NCI-H1930 (cell line): ENCODE measurements at regions not wholly inside any gene's neighbourhood (a gene's known extent, or its start where the extent isn't known, plus 50 kb on each side); places are given as distances from the start of the nearest gene placed in this dataset.

Source experiments
- DNase-seq, 2 experiments: peaks; one replicate each; lab custom pipeline; 2025; lab: John Stamatoyannopoulos, UW

- no peak for DNase-seq
These were observed 125.2 kb upstream of the CCDC196 start for GRCh38 chr14:66361013-66361412.

DNA sequence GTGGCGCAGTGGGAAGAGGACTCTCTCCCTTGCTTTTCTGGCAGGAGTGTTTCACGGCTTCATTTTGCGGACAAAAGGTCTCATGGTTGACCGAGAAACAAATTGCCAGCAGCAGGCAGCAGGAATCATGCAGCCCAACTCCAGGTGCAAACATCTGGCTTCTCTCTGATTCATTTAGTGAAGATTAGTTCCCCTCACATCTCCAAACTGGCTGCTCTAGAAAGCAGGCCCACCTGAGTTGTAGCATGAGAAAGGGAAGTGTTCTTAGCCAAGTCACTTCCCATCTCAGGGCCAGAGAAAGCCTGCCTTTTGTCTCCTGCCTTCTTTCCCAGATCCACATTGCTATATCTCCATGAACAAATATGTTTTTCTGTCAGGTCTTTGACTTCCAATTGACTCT is 120.8 kb upstream of the CCDC196 start:
- no peak for DNase-seq

- no peak for DNase-seq
These were observed 116.9 kb upstream of the CCDC196 start for GRCh38 chr14:66369157-66369697.

- no peak for DNase-seq
These were observed 114.4 kb upstream of the CCDC196 start for GRCh38 chr14:66371776-66372175.

DNA sequence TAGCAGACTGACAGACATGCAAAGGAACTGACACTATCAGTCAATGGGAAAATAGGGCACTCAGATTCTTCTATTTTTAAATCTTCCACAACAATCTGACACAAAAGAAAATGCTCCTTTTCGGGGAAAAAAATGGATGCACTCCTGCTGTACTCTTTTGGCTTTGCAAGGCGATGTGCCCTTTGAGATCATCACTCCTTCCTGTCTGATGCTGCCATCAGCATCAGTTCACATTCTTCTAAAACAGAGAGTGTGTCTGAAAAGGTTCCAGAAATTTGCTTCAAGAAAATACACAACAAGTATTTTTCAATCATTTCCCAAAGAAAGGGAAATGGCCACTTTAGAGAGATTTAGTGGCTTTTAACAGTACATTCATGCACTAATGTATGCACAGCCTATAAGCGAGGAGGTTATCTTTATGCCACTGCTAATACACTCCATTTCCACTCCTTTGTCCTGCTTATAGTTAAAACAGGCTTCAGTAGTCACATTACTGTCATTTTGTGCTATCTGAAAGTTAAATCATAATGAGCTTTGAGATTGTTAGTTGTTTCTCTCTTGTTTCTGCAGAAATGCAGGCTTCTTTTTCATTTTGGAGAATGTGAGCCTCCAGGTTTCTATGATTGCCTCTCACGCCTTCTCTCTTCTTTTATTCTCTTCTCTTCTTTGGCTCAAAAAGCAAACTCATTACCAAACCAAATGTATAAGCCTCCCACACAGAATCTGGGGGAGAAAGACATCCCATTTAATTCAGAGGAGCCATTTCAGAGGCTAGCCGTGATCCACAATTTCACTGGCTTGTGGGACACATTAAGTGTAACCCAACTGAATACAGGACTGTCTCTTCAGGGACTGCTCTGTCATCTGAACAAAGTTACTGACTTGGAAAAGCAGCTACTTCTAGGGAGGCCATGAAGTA is 110.9 kb upstream of the CCDC196 start:
- DNase-seq, result no peak

DNA sequence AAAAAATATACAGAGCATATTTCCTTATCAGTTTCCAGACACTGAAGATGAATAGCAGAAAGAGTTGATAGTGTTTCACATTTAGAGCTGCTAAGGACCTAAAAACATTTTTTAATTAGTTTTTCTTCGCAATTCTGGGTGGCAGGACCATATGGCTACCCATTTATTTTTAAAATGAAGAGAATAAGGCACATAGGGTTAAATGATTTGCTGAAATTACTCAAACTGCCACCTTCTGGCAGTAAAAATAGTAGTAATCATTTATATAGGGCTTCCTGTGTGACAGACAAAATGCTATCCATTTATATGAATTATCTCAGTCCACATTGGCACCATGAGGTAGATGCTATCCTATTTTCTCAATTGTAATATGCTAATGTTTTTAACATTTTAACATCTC is 108.6 kb upstream of the CCDC196 start:
- no peak for DNase-seq

- DNase-seq, result no peak
These were observed 107.3 kb upstream of the CCDC196 start for GRCh38 chr14:66378712-66379505.

DNA sequence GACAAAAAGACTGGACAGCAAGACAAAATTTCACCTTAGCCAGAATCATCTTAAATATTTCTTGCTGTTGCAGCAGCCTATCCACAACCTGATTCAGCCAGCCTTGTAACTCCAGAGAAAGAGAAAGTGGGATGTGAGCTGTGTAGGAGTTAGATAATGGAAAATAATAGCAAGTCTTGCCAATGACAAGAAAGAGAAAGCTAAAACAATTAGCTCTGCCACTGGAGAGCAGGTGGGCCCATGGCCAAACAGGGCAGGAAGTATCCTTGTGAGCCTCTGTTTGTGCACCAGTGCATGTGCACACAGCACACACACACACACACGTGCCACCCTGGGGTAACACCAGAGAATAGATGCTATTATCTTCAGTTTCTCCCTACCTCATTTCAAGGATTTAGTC is 106.0 kb upstream of the CCDC196 start:
- no peak for DNase-seq

DNA sequence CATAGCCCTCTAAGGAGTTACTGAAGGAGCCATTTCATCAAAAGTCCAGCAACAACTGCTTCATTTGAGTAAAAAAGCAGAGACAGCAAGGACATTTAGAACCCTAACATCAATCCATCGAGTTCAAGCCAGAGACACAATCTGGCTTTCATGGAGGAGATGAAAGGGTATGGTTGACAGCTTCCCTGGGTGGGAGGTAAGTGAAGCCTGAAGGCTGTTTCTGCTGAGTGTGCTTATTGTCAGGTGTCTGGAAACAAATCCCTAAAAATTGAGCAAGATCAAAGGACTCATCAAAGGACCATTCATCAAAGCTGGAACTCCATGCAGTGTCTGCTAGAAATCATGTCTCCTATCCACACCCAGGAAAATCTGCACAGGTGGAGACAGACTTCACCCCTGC is 104.4 kb upstream of the CCDC196 start:
- no peak for DNase-seq

- no peak for DNase-seq
These were observed 102.9 kb upstream of the CCDC196 start for GRCh38 chr14:66383257-66383656.

DNA sequence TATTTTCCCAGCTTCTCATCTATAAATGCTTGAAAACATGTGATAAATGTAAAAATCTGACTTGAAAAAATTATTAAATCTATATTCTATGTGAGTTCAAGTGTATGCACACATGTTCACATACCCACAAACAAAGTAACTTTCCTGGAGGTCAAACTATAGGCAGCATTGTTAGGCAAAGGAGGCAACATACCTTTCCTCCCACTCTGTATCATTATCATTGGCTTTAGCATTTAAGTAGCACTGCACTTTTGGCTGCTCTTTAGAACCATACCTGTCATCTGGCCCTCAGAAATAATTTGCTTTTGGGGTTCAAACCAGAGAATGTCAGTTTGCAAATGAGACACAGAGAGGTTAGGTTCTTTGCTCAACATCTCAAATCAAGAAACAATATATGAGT is 102.4 kb upstream of the CCDC196 start:
- no peak for DNase-seq

- DNase-seq, result no peak
These were observed 97.7 kb upstream of the CCDC196 start for GRCh38 chr14:66388516-66388915.

GRCh38 chr14:66389481-66389880 is 96.7 kb upstream of the CCDC196 start:
- DNase-seq, result no peak

- DNase-seq, result no peak
These were observed 90.9 kb upstream of the CCDC196 start for GRCh38 chr14:66395300-66395699.

- no peak for DNase-seq
These were observed 90.0 kb upstream of the CCDC196 start for GRCh38 chr14:66396164-66396563.

GRCh38 chr14:66398437-66398836 is 87.7 kb upstream of the CCDC196 start:
- DNase-seq, result no peak

DNA sequence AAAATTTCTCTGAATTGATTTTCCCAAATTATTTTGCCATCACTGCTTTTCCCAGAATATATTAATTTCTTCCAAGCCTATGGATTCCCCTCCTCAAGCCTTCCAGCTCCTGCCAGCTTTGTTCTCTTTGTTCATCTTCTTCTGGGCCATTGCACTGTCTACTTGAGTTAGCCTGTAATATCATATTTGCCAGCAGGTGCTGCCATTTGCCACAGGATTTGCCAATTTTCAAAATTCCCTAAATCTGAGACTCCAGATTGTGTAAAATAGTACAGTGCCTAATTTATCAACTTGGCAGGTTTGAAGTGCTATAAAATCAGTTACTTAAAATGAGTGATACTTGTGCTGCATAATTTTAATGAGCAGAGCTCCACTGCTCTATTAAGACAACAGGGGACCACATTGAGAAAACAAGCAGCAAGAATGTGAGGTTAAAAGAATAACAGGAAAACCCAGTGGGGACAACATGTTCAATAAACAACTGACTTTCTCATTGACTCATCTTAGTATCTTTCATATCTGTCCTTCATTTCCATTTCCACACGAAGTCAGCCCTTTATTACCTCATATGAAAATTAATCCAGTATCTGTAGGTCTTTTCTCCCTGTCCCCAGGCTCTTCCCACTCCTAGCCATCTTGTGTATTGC is 84.6 kb upstream of the CCDC196 start:
- DNase-seq, result no peak

DNA sequence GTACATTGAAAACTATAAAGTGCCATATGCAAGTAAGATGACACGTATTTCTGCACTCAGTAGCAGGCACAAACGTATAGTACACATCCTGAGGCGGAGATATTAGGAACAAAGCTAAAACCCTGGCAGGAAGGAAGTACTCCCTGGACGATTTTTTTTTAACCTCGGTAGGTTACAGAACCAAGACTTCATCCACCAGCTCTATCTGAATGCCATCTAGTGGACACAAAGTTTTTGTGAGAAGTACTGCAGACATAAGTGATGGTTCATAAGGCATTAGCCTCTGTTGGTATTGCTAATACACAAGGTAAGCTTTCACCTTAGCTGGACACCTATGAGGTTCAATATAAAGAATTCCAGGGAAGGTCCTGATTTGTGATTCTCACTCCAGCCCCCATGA is 83.0 kb upstream of the CCDC196 start:
- no peak for DNase-seq

DNA sequence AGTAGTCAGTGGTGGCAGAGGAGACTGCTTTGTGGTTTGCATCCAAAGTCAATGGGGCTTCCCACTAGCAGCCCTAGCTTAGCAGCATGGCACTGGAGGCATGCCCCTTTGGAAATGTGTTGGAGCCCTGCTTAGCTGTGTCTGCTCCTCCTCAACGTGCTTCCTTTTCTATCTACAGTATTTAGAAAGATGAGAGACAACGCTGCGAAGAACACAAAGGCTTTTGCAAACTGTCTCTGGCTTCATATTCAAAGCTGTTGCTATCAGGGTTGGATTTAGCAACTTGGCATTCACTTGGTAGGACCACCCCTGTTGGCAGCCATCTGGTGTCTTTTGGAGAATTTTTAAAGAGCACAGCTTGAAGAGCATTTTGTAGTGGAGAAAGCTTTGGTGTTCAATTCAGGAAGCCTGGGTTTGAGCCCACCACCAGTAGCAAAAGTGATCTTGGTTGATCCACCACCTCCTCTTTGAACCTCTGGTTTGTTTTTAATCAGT is 82.1 kb upstream of the CCDC196 start:
- DNase-seq, result no peak

DNA sequence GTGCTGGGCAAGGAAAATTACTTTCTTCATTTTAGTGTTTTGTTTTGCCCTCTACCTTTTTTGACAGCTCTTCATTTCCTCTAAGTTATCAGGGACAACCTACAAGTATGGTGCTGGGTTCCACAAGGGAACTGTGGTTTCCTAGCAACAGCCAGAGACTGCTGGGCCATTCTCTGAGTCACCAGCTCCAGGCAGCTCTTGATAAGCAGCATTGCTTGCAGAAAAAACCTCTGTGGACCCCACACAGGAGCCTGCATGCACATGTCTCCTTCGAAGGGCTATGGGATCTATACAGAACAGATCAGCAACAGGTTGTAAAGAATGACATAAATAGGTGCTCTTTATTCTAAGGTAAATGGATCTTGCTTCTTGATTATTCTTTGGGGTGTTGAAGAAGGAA is 81.0 kb upstream of the CCDC196 start:
- no peak for DNase-seq

DNA sequence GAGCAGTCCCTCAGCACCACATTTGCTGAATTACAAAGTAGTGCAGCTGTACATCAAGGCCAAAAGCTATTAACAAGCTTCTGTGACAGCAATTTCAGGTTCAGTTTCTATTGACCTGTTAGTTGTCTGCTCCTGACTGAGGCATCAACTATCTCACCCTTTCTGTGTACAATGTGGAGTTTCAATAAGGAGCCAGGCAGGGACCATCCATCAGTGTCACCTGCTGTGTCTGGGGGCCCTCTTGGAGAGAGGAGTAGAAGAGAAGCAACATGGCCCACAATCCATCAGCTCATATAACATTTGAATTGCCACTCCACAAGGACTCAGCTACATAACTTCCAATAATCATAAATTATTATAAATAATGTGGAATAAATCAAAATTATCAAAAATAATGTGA is 72.3 kb upstream of the CCDC196 start:
- DNase-seq, result no peak

DNA sequence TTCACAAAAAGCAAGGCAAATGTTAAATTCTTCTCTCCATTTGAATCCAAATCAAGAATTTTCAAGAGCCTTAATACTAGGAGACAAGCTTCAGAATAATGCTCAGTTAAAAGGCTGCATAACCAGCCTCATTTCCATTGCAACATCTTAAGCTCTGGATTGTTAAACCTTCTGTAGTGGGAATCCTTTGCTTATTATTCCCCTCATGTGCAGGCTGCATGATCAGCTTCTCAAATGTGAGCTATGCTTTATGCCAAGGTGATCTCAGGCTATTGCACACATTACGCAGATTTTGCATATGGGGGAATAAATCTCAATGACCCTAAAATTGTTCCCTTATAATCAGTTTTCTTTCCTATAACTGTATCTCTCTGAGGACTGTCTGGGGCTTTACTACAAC is 71.7 kb upstream of the CCDC196 start:
- no peak for DNase-seq
